ENCODE measurements at regions not wholly inside any gene's neighbourhood (a gene's known extent, or its start where the extent isn't known, plus 50 kb on each side); places are given as distances from the start of the nearest gene placed in this dataset.
"Not testable (repeated sequence)": the region's sequence is repeated elsewhere in the genome, so short reads cannot be mapped to it uniquely, and the experiment has no call there.

- FAIRE-seq (no peak), DNase-seq (no peak)
- Histone ChIP-seq H3K36me3 (ENCODE audit: control insufficient read depth in 2 of 3, insufficient read depth in 3 of 3, low read length in 3 of 3) (no peaks in the 10 kb centered on the region), H3K4me1 (ENCODE audit: control insufficient read depth in 2 of 3, insufficient read depth in 2 of 3, low read depth in 1 of 3, low read length in 3 of 3) (no peaks in the 10 kb centered on the region), H3K9ac (ENCODE audit: low read length in 3 of 3) (no peak overlapping the region), H3K27me3 (ENCODE audit: control insufficient read depth, insufficient read depth, low read length) (no peaks in the 10 kb centered on the region), H3K27ac (ENCODE audit: low read depth in 2 of 2, low read length in 2 of 2) (no peak overlapping the region), H3K9me3 (ENCODE audit: control insufficient read depth in 2 of 3, insufficient read depth in 1 of 3, low read length in 3 of 3) (no peaks in the 10 kb centered on the region), H3K4me3 (ENCODE audit: low read length in 3 of 3) (no peak overlapping the region)
- no peak for TF ChIP-seq CTCF (IDR thresholded peaks at IDR 0.05; ENCODE audit: borderline replicate concordance, extremely low read depth, insufficient read depth)
- intact Hi-C loops (cut with DNase I): no loop called here
These were observed 693.0 kb upstream of the CDH6 start for GRCh38 chr5:30500513-30500912.

GRCh38 chr5:30499402-30499801 lies 694.1 kb upstream of the CDH6 start:
- Histone ChIP-seq H3K27ac (ENCODE audit: low read depth in 2 of 2, low read length in 2 of 2) (no peak overlapping the region), H3K9me3 (ENCODE audit: control insufficient read depth in 2 of 3, insufficient read depth in 1 of 3, low read length in 3 of 3) (no peaks in the 10 kb centered on the region), H3K9ac (ENCODE audit: low read length in 3 of 3) (no peak overlapping the region), H3K36me3 (ENCODE audit: control insufficient read depth in 2 of 3, insufficient read depth in 3 of 3, low read length in 3 of 3) (no peaks in the 10 kb centered on the region), H3K27me3 (ENCODE audit: control insufficient read depth, insufficient read depth, low read length) (no peaks in the 10 kb centered on the region), H3K4me1 (ENCODE audit: control insufficient read depth in 2 of 3, insufficient read depth in 2 of 3, low read depth in 1 of 3, low read length in 3 of 3) (no peaks in the 10 kb centered on the region), H3K4me3 (ENCODE audit: low read length in 3 of 3) (no peak overlapping the region)
- intact Hi-C loops (cut with DNase I): no loop called here
- DNase-seq (no peak), FAIRE-seq (no peak)
- no peak for TF ChIP-seq CTCF (IDR thresholded peaks at IDR 0.05; ENCODE audit: borderline replicate concordance, extremely low read depth, insufficient read depth)

DNA sequence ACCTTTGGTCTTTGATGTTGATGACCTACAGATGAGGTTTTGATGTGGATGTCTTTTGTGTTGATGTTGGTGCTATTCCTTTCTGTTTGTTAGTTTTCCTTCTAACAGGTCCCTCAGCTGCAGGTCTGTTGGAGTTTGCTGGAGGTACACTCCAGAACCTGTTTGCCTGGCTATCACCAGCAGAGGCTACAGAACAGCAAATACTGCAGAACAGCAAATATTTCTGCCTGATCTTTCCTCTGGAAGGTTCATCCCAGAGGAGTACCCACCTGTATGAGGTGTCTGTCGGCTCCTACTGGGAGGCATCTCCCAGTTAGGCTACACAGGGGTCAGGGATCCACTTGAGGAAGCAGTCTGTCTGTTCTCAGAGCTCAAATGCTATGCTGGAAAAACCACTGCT lies 694.5 kb upstream of the CDH6 start:
- H3K9ac ChIP-seq (ENCODE audit: low read length in 3 of 3): no peak overlapping the region
- FAIRE-seq (no peak), DNase-seq (no peak)
- no peak for TF ChIP-seq CTCF (IDR thresholded peaks at IDR 0.05; ENCODE audit: borderline replicate concordance, extremely low read depth, insufficient read depth)
- no peaks in the 10 kb centered on the region for H3K4me1 ChIP-seq (ENCODE audit: control insufficient read depth in 2 of 3, insufficient read depth in 2 of 3, low read depth in 1 of 3, low read length in 3 of 3)
- H3K27ac ChIP-seq (ENCODE audit: low read depth in 2 of 2, low read length in 2 of 2): no peak overlapping the region
- no peak overlapping the region for H3K4me3 ChIP-seq (ENCODE audit: low read length in 3 of 3)
- H3K36me3 ChIP-seq (ENCODE audit: control insufficient read depth in 2 of 3, insufficient read depth in 3 of 3, low read length in 3 of 3): no peaks in the 10 kb centered on the region
- H3K9me3 ChIP-seq (ENCODE audit: control insufficient read depth in 2 of 3, insufficient read depth in 1 of 3, low read length in 3 of 3): no peaks in the 10 kb centered on the region
- intact Hi-C loops (cut with DNase I): no loop called here
- H3K27me3 ChIP-seq (ENCODE audit: control insufficient read depth, insufficient read depth, low read length): no peaks in the 10 kb centered on the region

GRCh38 chr5:30498509-30498908 lies 695.0 kb upstream of the CDH6 start:
- H3K4me3 ChIP-seq (ENCODE audit: low read length in 3 of 3); DNase-seq; H3K36me3 ChIP-seq (ENCODE audit: control insufficient read depth in 2 of 3, insufficient read depth in 3 of 3, low read length in 3 of 3); H3K27me3 ChIP-seq (ENCODE audit: control insufficient read depth, insufficient read depth, low read length); H3K27ac ChIP-seq (ENCODE audit: low read depth in 2 of 2, low read length in 2 of 2); intact Hi-C loops (cut with DNase I); H3K4me1 ChIP-seq (ENCODE audit: control insufficient read depth in 2 of 3, insufficient read depth in 2 of 3, low read depth in 1 of 3, low read length in 3 of 3); H3K9ac ChIP-seq (ENCODE audit: low read length in 3 of 3); H3K9me3 ChIP-seq (ENCODE audit: control insufficient read depth in 2 of 3, insufficient read depth in 1 of 3, low read length in 3 of 3); FAIRE-seq: not testable (repeated sequence)

- intact Hi-C loops (cut with DNase I): not testable (repeated sequence)
These were observed 699.4 kb upstream of the CDH6 start for GRCh38 chr5:30494113-30494512.

More at GRCh38 chr5:30494113-30494512, 699.4 kb upstream of the CDH6 start:
- not testable (repeated sequence) for H3K9me3 ChIP-seq (ENCODE audit: control insufficient read depth in 2 of 3, insufficient read depth in 1 of 3, low read length in 3 of 3); H3K27me3 ChIP-seq (ENCODE audit: control insufficient read depth, insufficient read depth, low read length); DNase-seq; H3K36me3 ChIP-seq (ENCODE audit: control insufficient read depth in 2 of 3, insufficient read depth in 3 of 3, low read length in 3 of 3); FAIRE-seq; H3K27ac ChIP-seq (ENCODE audit: low read depth in 2 of 2, low read length in 2 of 2); H3K4me3 ChIP-seq (ENCODE audit: low read length in 3 of 3); H3K9ac ChIP-seq (ENCODE audit: low read length in 3 of 3); H3K4me1 ChIP-seq (ENCODE audit: control insufficient read depth in 2 of 3, insufficient read depth in 2 of 3, low read depth in 1 of 3, low read length in 3 of 3)
